GM10266 (cell line): ENCODE measurements at regions not wholly inside any gene's neighbourhood (a gene's known extent, or its start where the extent isn't known, plus 50 kb on each side); places are given as distances from the start of the nearest gene placed in this dataset.

Source experiments
- DNase-seq: peaks from one replicate; pipeline ENCODE4 v3.0.0; 2012; ENCODE audit errors: extremely low spot score
- CTCF ChIP-seq: IDR thresholded peaks from 2 replicates; pipeline ENCODE4 v1.5.1; 2012; ENCODE audit warnings: mild to moderate bottlenecking, low read depth; ENCODE audit not compliant: control insufficient read depth, insufficient read depth; ENCODE audit errors: missing control alignments

- DNase-seq = no peak
- no peak for TF ChIP-seq CTCF
These were observed 51.7 kb upstream of the COL8A1 start for GRCh38 chr3:99586701-99587100.

- TF ChIP-seq CTCF = no peak
- DNase-seq = peak; percentile 13
These were observed 58.4 kb upstream of the COL8A1 start for GRCh38 chr3:99579965-99580364.

GRCh38 chr3:99579246-99579645, 59.1 kb upstream of the COL8A1 start:
- DNase-seq = no peak
- TF ChIP-seq CTCF = no peak

GRCh38 chr3:99578339-99578970, 59.9 kb upstream of the COL8A1 start:
- TF ChIP-seq CTCF = no peak
- no peak for DNase-seq

- no peak for DNase-seq
- no peak for TF ChIP-seq CTCF
These were observed 61.4 kb upstream of the COL8A1 start for GRCh38 chr3:99576904-99577559.

GRCh38 chr3:99575683-99576082, 62.7 kb upstream of the COL8A1 start:
- DNase-seq = no peak
- TF ChIP-seq CTCF = no peak

GRCh38 chr3:99570061-99570460, 68.3 kb upstream of the COL8A1 start:
- TF ChIP-seq CTCF = no peak
- no peak for DNase-seq
